ENCODE measurements at regions not wholly inside any gene's neighbourhood (a gene's known extent, or its start where the extent isn't known, plus 50 kb on each side); places are given as distances from the start of the nearest gene placed in this dataset.

GRCh38 chr11:112381578-112381977, 120.9 kb upstream of the PLET1 start:
- TF ChIP-seq CTCF (IDR thresholded peaks at IDR 0.05) = no peak
- TF ChIP-seq, protein P1, sequence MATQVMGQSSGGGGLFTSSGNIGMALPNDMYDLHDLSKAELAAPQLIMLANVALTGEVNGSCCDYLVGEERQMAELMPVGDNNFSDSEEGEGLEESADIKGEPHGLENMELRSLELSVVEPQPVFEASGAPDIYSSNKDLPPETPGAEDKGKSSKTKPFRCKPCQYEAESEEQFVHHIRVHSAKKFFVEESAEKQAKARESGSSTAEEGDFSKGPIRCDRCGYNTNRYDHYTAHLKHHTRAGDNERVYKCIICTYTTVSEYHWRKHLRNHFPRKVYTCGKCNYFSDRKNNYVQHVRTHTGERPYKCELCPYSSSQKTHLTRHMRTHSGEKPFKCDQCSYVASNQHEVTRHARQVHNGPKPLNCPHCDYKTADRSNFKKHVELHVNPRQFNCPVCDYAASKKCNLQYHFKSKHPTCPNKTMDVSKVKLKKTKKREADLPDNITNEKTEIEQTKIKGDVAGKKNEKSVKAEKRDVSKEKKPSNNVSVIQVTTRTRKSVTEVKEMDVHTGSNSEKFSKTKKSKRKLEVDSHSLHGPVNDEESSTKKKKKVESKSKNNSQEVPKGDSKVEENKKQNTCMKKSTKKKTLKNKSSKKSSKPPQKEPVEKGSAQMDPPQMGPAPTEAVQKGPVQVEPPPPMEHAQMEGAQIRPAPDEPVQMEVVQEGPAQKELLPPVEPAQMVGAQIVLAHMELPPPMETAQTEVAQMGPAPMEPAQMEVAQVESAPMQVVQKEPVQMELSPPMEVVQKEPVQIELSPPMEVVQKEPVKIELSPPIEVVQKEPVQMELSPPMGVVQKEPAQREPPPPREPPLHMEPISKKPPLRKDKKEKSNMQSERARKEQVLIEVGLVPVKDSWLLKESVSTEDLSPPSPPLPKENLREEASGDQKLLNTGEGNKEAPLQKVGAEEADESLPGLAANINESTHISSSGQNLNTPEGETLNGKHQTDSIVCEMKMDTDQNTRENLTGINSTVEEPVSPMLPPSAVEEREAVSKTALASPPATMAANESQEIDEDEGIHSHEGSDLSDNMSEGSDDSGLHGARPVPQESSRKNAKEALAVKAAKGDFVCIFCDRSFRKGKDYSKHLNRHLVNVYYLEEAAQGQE (IDR thresholded peaks at IDR 0.05; ENCODE audit: insufficient read depth in 1 of 2, low read depth in 2 of 2, low read length in 1 of 2) = no peak
- no peak for TF ChIP-seq POLR2AphosphoS5 (IDR thresholded peaks at IDR 0.05; ENCODE audit: low read depth, low read length)
- no peak for TF ChIP-seq SIN3A (IDR thresholded peaks at IDR 0.05; ENCODE audit: borderline replicate concordance, insufficient read depth, low read depth, low read length)
